SK-N-SH (cell line): ENCODE measurements at regions not wholly inside any gene's neighbourhood (a gene's known extent, or its start where the extent isn't known, plus 50 kb on each side); places are given as distances from the start of the nearest gene placed in this dataset.

ENCODE experiments used
- GABPA ChIP-seq: IDR thresholded peaks from 2 replicates; pipeline ENCODE4 v1.4.0; 2012; ENCODE audit warnings: low read depth, mild to moderate bottlenecking
- REST ChIP-seq: IDR thresholded peaks from 2 replicates; pipeline ENCODE4 v1.6.1; 2012; ENCODE audit warnings: mild to moderate bottlenecking, low read depth, low read length, moderate library complexity
- TCF12 ChIP-seq: IDR thresholded peaks from 2 replicates; pipeline ENCODE4 v1.4.0; 2012
- YY1 ChIP-seq: IDR thresholded peaks from 2 replicates; pipeline ENCODE4 v1.4.0; 2012; ENCODE audit warnings: low read depth, mild to moderate bottlenecking

- TF ChIP-seq GABPA (no peak), REST (no peak), YY1 (no peak), TCF12 (no peak)
These were observed 231.6 kb upstream of the CDH2 start for GRCh38 chr18:28408528-28408927.
